SJCRH30 (cell line): ENCODE measurements at regions not wholly inside any gene's neighbourhood (a gene's known extent, or its start where the extent isn't known, plus 50 kb on each side); places are given as distances from the start of the nearest gene placed in this dataset.

ENCODE experiments used
- DNase-seq, 2 experiments: peaks; one replicate each; pipeline ENCODE4 v3.0.0-alpha.2; 2015 to 2020
- H3K27ac ChIP-seq: fragments of 250-450 bp; sonication (Bioruptor Pico); 2 replicates; pipeline ENCODE4 v1.5.1; 2020; ENCODE audit warnings: mild to moderate bottlenecking, moderate library complexity
- H3K27me3 ChIP-seq: fragments of 250-450 bp; sonication (Bioruptor Pico); 2 replicates; pipeline ENCODE4 v1.5.1; 2020; ENCODE audit warnings: mild to moderate bottlenecking, moderate library complexity
- H3K36me3 ChIP-seq: fragments of 250-450 bp; sonication (Bioruptor Pico); 2 replicates; pipeline ENCODE4 v1.5.1; 2020; ENCODE audit warnings: mild to moderate bottlenecking, moderate library complexity
- H3K4me1 ChIP-seq: fragments of 250-450 bp; sonication (Bioruptor Pico); 2 replicates; pipeline ENCODE4 v1.5.1; 2020; ENCODE audit warnings: mild to moderate bottlenecking, moderate library complexity
- H3K4me3 ChIP-seq: fragments of 250-450 bp; sonication (Bioruptor Pico); 2 replicates; pipeline ENCODE4 v1.5.1; 2020; ENCODE audit warnings: mild to moderate bottlenecking, moderate library complexity
- H3K9me3 ChIP-seq: fragments of 250-450 bp; sonication (Bioruptor Pico); replicated peaks from 2 replicates; pipeline ENCODE4 v1.5.1; 2020; ENCODE audit warnings: mild to moderate bottlenecking, moderate library complexity

- Histone ChIP-seq H3K27me3 (no peaks in the 10 kb centered on the region; the same call in 1 of the 2 replicates), H3K27ac (no peak overlapping the region), H3K36me3 (no peaks in the 10 kb centered on the region), H3K4me3 (no peak overlapping the region), H3K4me1 (no peaks in the 10 kb centered on the region), H3K9me3 (peaks cover 6% of the 10 kb centered on the region; the same call in 1 of the 2 replicates)
- DNase-seq, result no peak
Observed at GRCh38 chr2:109998-110397, 63.7 kb upstream of the FAM110C start.

- no peak for DNase-seq
- Histone ChIP-seq H3K27me3 (no peaks in the 10 kb centered on the region; the same call in 1 of the 2 replicates), H3K4me1 (no peaks in the 10 kb centered on the region), H3K27ac (no peak overlapping the region), H3K4me3 (no peak overlapping the region), H3K36me3 (no peaks in the 10 kb centered on the region), H3K9me3 (peaks cover 6% of the 10 kb centered on the region; the same call in 1 of the 2 replicates)
Observed at GRCh38 chr2:108920-109809, 62.9 kb upstream of the FAM110C start.

- H3K9me3 ChIP-seq, result no peaks in the 10 kb centered on the region
- H3K27me3 ChIP-seq, result no peaks in the 10 kb centered on the region
- no peaks in the 10 kb centered on the region for H3K4me1 ChIP-seq
- H3K4me3 ChIP-seq, result no peak overlapping the region
- no peak overlapping the region for H3K27ac ChIP-seq
- no peak for DNase-seq
- H3K36me3 ChIP-seq, result no peaks in the 10 kb centered on the region
Observed at GRCh38 chr2:101016-101415, 54.7 kb upstream of the FAM110C start.
